Small intestine (tissue), 7 donors: ENCODE measurements at regions not wholly inside any gene's neighbourhood (a gene's known extent, or its start where the extent isn't known, plus 50 kb on each side); places are given as distances from the start of the nearest gene placed in this dataset.
"Not testable (repeated sequence)": the region's sequence is repeated elsewhere in the genome, so short reads cannot be mapped to it uniquely, and the experiment has no call there.

Experiments used
- DNase-seq, 2 donors: peaks; one replicate each; pipeline versions ENCODE4 v3.0.0 to v3.0.0-alpha.2; 2013
- FAIRE-seq: peaks from 2 replicates; lab custom pipeline; 2012; peaks lifted over from hg19 to GRCh38; lab: Jason Lieb, UNC
- H3K27ac ChIP-seq, 3 donors: one replicate each; pipeline ENCODE4 v1.5.1; 2013; ENCODE audit warnings: low read length in 2 of 3, mild to moderate bottlenecking in 2 of 3, control low read depth in 1 of 3, inconsistent platforms in 1 of 3, low read depth in 1 of 3, moderate library complexity in 1 of 3
- H3K27me3 ChIP-seq, 3 donors: one replicate each; pipeline ENCODE4 v1.6.1; 2013; ENCODE audit warnings: low read length in 3 of 3, inconsistent platforms in 1 of 3; ENCODE audit not compliant: control insufficient read depth in 3 of 3, insufficient read depth in 3 of 3
- H3K36me3 ChIP-seq, 3 donors: one replicate each; pipeline ENCODE4 v1.6.1; 2013; ENCODE audit warnings: low read length in 3 of 3, inconsistent platforms in 1 of 3, low read depth in 1 of 3, mild to moderate bottlenecking in 1 of 3, moderate library complexity in 1 of 3; ENCODE audit not compliant: control insufficient read depth in 3 of 3, insufficient read depth in 2 of 3
- H3K4me1 ChIP-seq, 3 donors: one replicate each; pipeline ENCODE4 v1.6.1; 2013; ENCODE audit warnings: low read length in 2 of 3, inconsistent platforms in 1 of 3, low read depth in 1 of 3, mild to moderate bottlenecking in 1 of 3, moderate library complexity in 1 of 3; ENCODE audit not compliant: control insufficient read depth in 3 of 3, insufficient read depth in 2 of 3
- H3K4me3 ChIP-seq, 3 donors: one replicate each; pipeline ENCODE4 v1.5.1; 2013; ENCODE audit warnings: low read length in 3 of 3, control low read depth in 1 of 3, inconsistent platforms in 1 of 3, low read depth in 1 of 3, mild to moderate bottlenecking in 1 of 3, moderate library complexity in 1 of 3
- H3K9me3 ChIP-seq, 2 donors: one replicate each; pipeline ENCODE4 v1.6.1; 2013; ENCODE audit warnings: low read depth in 1 of 2, low read length in 1 of 2; ENCODE audit not compliant: control insufficient read depth in 2 of 2, insufficient read depth in 1 of 2
- WGBS, 3 donors: extraction: QIAGEN DNeasy Blood & Tissue Kit; methylation state at CpG; one replicate each; pipeline ENCODE4 v1.1.7; 2013; 5-methylcytosine and 5-hydroxymethylcytosine counted together
- donor health status: healthy with polysubstance abuse.
- donor health status: control.
- donor health status: control.
- donor health status: Bipolar disorder and iron deficiency.
- donor health status: healthy.

DNA sequence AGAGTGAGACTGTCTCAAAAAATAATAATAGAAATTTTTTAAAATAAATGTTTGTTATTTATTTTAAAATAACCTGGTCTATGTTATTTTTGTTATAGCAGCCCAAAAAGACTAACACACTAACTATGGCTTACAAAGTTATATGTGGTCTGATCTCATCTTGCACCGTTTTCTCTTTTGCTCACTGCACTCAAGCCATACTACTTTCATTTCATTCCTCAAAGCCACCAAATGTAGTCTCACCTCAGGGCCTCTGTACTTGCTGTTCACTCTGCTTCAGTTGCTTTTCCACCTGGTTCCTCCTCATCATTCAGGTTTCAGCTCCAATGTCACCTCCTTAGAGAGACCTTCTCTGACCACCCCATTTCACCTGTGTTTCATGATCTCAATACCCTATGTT, 55.2 kb upstream of the MDM1 start:
- Histone ChIP-seq H3K27ac (no peak overlapping the region), H3K9me3 (peaks cover 0 to 6% of the 10 kb centered on the region in 2 donors), H3K27me3 (no peaks in the 10 kb centered on the region), H3K4me1 (peaks cover 0 to 4% (median 0%) of the 10 kb centered on the region in 3 donors), H3K4me3 (no peak overlapping the region), H3K36me3 (no peaks in the 10 kb centered on the region)
- DNase-seq (no peak), FAIRE-seq (no peak)
- 67 to 85% (median 67%) methylated on average over 1 of the region's 1 CpG for WGBS, 3 donors

DNA sequence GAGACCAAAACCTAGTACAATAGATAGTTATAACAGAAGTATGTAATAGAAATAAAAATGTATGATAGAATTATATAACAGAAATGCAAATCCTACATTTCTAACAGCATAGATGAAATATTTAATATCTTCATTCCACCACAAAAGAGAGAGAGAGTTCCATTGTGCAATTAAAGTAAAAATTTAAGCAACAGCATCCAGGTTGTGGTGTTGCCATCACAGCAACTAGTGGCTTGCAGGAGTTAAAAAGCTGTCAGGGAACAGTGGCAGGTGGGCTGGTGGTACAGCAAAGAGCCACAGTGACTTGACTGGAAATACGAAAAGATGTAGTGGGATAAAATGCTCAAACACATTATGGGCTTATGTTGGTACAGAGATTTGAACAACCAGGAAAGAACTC, 57.1 kb upstream of the MDM1 start:
- DNase-seq, result no peak
- Histone ChIP-seq H3K27ac (no peak overlapping the region), H3K27me3 (no peaks in the 10 kb centered on the region), H3K4me1 (peaks cover 0 to 4% (median 0%) of the 10 kb centered on the region in 3 donors), H3K9me3 (peaks cover 0 to 6% of the 10 kb centered on the region in 2 donors), H3K36me3 (no peaks in the 10 kb centered on the region), H3K4me3 (no peak overlapping the region)
- 82 to 96% (median 86%) methylated on average over 1 of the region's 1 CpG for WGBS, 3 donors
- no peak for FAIRE-seq

DNA sequence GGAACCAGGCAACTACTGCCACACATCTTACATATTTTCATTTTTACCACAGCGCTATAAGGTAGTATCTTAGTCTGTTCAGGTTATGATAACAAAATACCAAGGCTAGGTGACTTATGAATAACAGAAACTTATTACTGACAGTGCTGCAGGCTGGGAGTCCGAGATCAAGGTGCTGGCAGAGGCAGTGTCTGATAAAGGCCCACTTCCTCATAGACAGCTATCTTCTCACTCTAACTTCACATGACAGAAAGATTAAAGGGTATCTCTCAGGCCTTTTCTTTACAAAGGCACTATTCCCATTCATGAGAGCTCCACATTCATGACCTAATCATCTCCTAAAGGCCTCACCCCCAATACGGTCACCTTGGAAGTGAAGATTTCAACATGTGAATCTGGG, 59.8 kb upstream of the MDM1 start:
- peak overlapping the region in 1 of 3 donors; percentile 49 for H3K27ac ChIP-seq
- H3K4me1 ChIP-seq, result peaks cover 0 to 4% (median 0%) of the 10 kb centered on the region in 3 donors
- no peak for FAIRE-seq
- H3K4me3 ChIP-seq, result no peak overlapping the region
- peak in 1 of 2 donors; percentile 47 for DNase-seq
- H3K27me3 ChIP-seq, result no peaks in the 10 kb centered on the region
- peaks cover 0 to 6% of the 10 kb centered on the region in 2 donors for H3K9me3 ChIP-seq
- WGBS, 3 donors, result 47 to 85% (median 67%) methylated on average over 3 of the region's 3 CpGs
- no peaks in the 10 kb centered on the region for H3K36me3 ChIP-seq

DNA sequence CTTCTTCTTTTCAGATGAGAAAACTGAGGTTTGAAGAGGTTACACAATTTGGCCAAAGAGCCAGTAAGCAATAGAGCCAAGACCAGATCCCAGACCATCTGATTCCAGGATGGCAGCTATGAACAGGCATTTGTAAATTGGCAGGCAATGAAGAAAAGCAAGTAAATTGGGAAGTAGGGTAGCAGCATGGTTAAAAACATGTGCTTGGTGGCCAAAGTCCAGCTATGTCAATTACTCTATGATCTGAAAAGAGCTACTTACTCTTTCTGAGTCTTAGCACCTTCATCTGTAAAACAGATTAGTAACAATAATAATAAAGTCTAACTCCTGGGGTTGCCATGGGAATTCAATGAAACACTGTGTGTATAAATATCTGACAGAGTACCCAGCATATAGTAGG, 60.2 kb upstream of the MDM1 start:
- Histone ChIP-seq H3K4me3 (no peak overlapping the region), H3K4me1 (peaks cover 0 to 4% (median 0%) of the 10 kb centered on the region in 3 donors), H3K27me3 (no peaks in the 10 kb centered on the region), H3K9me3 (peaks cover 0 to 6% of the 10 kb centered on the region in 2 donors), H3K27ac (peak overlapping the region in 1 of 3 donors; percentile 49), H3K36me3 (no peaks in the 10 kb centered on the region)
- DNase-seq (peak in 1 of 2 donors; percentile 54), FAIRE-seq (no peak)

DNA sequence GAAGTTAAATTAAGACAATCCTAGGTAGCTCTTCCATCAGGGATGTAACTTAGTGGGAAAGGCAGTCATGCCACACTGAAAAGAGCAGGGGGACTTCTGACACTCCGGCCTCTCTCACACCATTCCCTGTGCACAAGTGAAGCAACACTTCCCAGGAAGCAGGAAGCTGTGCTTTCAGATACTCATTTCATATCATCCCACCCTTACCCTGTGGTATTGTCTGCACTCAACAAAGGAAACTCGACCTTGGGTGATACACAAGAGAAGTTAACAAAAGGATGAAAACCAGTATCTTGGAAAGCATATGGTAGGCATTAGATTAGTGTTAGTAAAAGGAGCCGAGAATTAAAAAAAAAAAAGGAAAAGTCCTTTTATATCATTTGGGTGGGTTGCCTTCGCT, 61.3 kb upstream of the MDM1 start:
- WGBS, 3 donors, result 79 to 88% (median 82%) methylated on average over 4 of the region's 4 CpGs
- Histone ChIP-seq H3K27ac (no peak overlapping the region), H3K36me3 (no peaks in the 10 kb centered on the region), H3K9me3 (peaks cover 0 to 6% of the 10 kb centered on the region in 2 donors), H3K27me3 (no peaks in the 10 kb centered on the region), H3K4me1 (peaks cover 0 to 4% (median 0%) of the 10 kb centered on the region in 3 donors), H3K4me3 (no peak overlapping the region)
- FAIRE-seq, result no peak
- no peak for DNase-seq

DNA sequence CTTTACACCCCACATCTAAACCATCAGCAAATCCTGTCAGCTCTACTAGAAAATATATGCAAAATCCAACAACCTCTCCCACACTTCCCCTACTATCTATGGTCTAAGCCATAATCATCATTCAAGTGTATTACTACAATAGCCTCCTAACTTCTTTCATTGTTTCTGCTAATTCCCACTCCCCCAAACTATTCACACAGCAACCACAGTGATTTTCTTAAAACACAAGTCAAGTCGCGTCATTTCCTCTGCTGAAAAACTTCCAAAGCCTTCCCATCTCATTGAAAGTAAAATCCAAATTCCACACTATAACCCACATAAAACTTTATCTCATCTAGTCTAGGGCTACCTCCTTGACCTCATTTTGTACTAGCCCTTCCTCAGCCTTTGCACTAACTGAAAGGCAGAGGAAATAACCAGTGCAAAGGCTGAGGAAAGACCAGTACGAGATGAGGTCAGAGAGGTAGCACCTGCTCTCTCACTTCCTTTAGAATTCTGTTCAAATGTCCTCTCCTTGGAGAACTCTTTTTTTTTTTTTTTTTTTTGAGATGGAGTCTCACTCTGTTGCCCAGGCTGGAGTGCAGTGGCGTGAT, 65.5 kb upstream of the MDM1 start:
- no peak for DNase-seq
- no peaks in the 10 kb centered on the region for H3K9me3 ChIP-seq
- H3K36me3 ChIP-seq, result no peaks in the 10 kb centered on the region
- no peaks in the 10 kb centered on the region for H3K27me3 ChIP-seq
- no peak overlapping the region for H3K4me3 ChIP-seq
- 83 to 90% (median 90%) methylated on average over 4 of the region's 4 CpGs for WGBS, 3 donors
- H3K27ac ChIP-seq, result no peak overlapping the region
- FAIRE-seq, result no peak
- H3K4me1 ChIP-seq, result peaks cover 0 to 3% (median 0%) of the 10 kb centered on the region in 3 donors

DNA sequence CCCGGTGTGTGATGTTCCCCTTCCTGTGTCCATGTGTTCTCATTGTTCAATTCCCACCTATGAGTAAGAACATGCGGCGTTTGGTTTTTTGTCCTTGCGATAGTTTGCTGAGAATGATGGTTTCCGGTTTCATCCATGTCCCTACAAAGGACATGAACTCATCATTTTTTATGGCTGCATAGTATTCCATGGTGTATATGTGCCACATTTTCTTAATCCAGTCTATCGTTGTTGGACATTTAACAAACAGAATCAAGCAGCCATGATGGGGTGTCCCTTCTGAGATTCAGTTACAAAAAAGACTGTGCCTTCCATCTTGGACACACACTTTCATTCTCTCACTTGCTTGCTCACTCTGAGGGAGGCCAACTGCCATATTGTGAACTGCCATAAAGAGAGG, 66.5 kb upstream of the MDM1 start:
- FAIRE-seq, H3K9me3 ChIP-seq, H3K27me3 ChIP-seq: not testable (repeated sequence)

DNA sequence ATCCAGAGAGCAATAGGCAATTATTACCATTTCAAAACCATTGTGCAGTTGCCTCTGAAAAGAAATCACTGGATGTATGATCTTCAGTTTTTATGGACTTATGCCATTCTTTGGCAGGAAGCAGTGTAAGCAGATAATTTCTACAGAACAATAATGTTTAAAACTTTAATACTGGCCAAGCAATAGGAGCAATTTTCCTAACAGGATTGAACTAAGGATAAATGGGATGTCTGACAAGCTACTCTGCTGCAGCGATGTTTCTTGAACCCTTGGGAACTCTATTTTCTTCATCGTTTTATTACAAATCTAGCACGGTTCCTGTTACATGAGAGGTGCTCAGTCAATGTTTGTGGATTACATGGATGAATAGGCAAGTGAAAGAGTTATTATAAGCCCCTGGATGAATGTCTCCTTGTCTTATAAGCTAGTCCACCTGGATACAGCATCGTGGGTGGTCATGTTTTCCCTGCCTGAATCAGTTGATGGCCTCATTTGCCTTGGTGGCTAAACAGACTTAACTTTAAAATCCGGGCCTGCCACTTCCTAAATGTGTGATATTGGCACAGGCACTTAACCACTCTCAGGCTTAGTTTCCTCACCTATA, 68.2 kb upstream of the MDM1 start:
- H3K27me3 ChIP-seq, result no peaks in the 10 kb centered on the region
- no peak overlapping the region for H3K4me3 ChIP-seq
- no peaks in the 10 kb centered on the region for H3K9me3 ChIP-seq
- FAIRE-seq, result no peak
- no peaks in the 10 kb centered on the region for H3K36me3 ChIP-seq
- 73 to 84% (median 74%) methylated on average over 5 of the region's 5 CpGs for WGBS, 3 donors
- no peak for DNase-seq
- H3K27ac ChIP-seq, result no peak overlapping the region
- H3K4me1 ChIP-seq, result peaks cover 0 to 3% (median 0%) of the 10 kb centered on the region in 3 donors

More for the DNA sequence above, 66.5 kb upstream of the MDM1 start:
- 81 to 90% (median 83%) methylated on average over 2 to 6 of the region's 6 CpGs for WGBS, 3 donors
- not testable (repeated sequence) for H3K4me3 ChIP-seq, DNase-seq, H3K27ac ChIP-seq, H3K4me1 ChIP-seq, H3K36me3 ChIP-seq
